Liver (tissue), 8 donors: ENCODE measurements at regions not wholly inside any gene's neighbourhood (a gene's known extent, or its start where the extent isn't known, plus 50 kb on each side); places are given as distances from the start of the nearest gene placed in this dataset.

ENCODE experiments used
- DNase-seq: peaks from one replicate; pipeline ENCODE4 v3.0.0-alpha.2; 2017; ENCODE audit warnings: low spot score
- H3K27ac ChIP-seq, 2 donors: one replicate each; pipeline ENCODE4 v1.7.0; 2013; ENCODE audit warnings: inconsistent platforms in 2 of 2, low read length in 2 of 2, control low read depth in 1 of 2, low read depth in 1 of 2, mild to moderate bottlenecking in 1 of 2
- H3K27me3 ChIP-seq, 4 donors: one replicate each; pipeline versions ENCODE4 v1.6.1 to v1.7.0; 2013; ENCODE audit warnings: low read length in 3 of 4, inconsistent platforms in 1 of 4, mild to moderate bottlenecking in 1 of 4, moderate library complexity in 1 of 4; ENCODE audit not compliant: control insufficient read depth in 4 of 4, insufficient read depth in 4 of 4
- H3K36me3 ChIP-seq, 4 donors: one replicate each; pipeline versions ENCODE4 v1.6.1 to v1.7.0; 2013; ENCODE audit warnings: low read length in 3 of 4, mild to moderate bottlenecking in 3 of 4, low read depth in 1 of 4, moderate library complexity in 1 of 4; ENCODE audit not compliant: control insufficient read depth in 4 of 4, insufficient read depth in 3 of 4
- H3K4me1 ChIP-seq, 4 donors: one replicate each; pipeline versions ENCODE4 v1.6.1 to v1.7.0; 2013; ENCODE audit warnings: low read length in 3 of 4, mild to moderate bottlenecking in 3 of 4, moderate library complexity in 1 of 4; ENCODE audit not compliant: control insufficient read depth in 4 of 4, insufficient read depth in 4 of 4
- H3K4me3 ChIP-seq, 3 donors: one replicate each; pipeline versions ENCODE4 v1.6.1 to v1.7.0; 2013; ENCODE audit warnings: low read length in 3 of 3, control low read depth in 1 of 3, low read depth in 1 of 3, mild to moderate bottlenecking in 1 of 3
- H3K9ac ChIP-seq, 2 donors: one replicate each; pipeline ENCODE4 v1.7.0; 2013; ENCODE audit warnings: low read length in 2 of 2, mild to moderate bottlenecking in 2 of 2, moderate library complexity in 2 of 2, control low read depth in 1 of 2, low read depth in 1 of 2
- H3K9me3 ChIP-seq, 4 donors: one replicate each; pipeline versions ENCODE4 v1.6.1 to v1.7.0; 2013; ENCODE audit warnings: low read length in 3 of 4; ENCODE audit not compliant: control insufficient read depth in 4 of 4
- CTCF ChIP-seq: fragments of 150-350 bp; IDR thresholded peaks from 2 replicates; pipeline ENCODE4 v1.5.1; 2017; ENCODE audit warnings: improper control_type of control experiment, low read depth, low read length; ENCODE audit not compliant: missing input control
- FOXA2 ChIP-seq: IDR thresholded peaks from 2 replicates; pipeline ENCODE4 v1.6.1; 2016; ENCODE audit warnings: antibody characterized with exemption
- GABPA ChIP-seq, 2 donors: IDR thresholded peaks in 1 of 2; conservative IDR thresholded peaks in 1 of 2; 2 replicates each; pipeline ENCODE4 v1.6.1; 2016; ENCODE audit warnings: antibody characterized with exemption in 2 of 2, mild to moderate bottlenecking in 1 of 2, moderate library complexity in 1 of 2
- NR2F2 ChIP-seq: IDR thresholded peaks from 2 replicates; pipeline ENCODE4 v1.6.1; 2016; ENCODE audit warnings: antibody characterized with exemption
- RAD21 ChIP-seq, 2 donors: IDR thresholded peaks; 2 replicates each; pipeline ENCODE4 v1.6.1; 2016; ENCODE audit warnings: antibody characterized with exemption in 2 of 2, mild to moderate bottlenecking in 2 of 2
- TAF1 ChIP-seq: conservative IDR thresholded peaks from 2 replicates; pipeline ENCODE4 v1.6.1; 2016; ENCODE audit warnings: antibody characterized with exemption, mild to moderate bottlenecking
- YY1 ChIP-seq: IDR thresholded peaks from 2 replicates; pipeline ENCODE4 v1.6.1; 2016; ENCODE audit warnings: antibody characterized with exemption, mild to moderate bottlenecking
- WGBS: extraction: QIAGEN DNeasy Blood & Tissue Kit; methylation state at CpG from one replicate; pipeline ENCODE4 v1.1.7; 2013; 5-methylcytosine and 5-hydroxymethylcytosine counted together
- donor health status: healthy.
- donor health status: healthy.
- donor health status: healthy.
- donor health status: healthy.
- donor health status: healthy.

GRCh38 chr15:97234851-97235610 is 725.5 kb upstream of the ARRDC4 start:
- 33% methylated on average over 9 of the region's 9 CpGs for WGBS
- Histone ChIP-seq H3K9me3 (no peaks in the 10 kb centered on the region), H3K4me3 (no peak overlapping the region), H3K9ac (no peak overlapping the region), H3K36me3 (no peaks in the 10 kb centered on the region), H3K4me1 (peaks cover 0 to 6% (median 2%) of the 10 kb centered on the region in 4 donors), H3K27me3 (peaks cover 0 to 12% (median 2%) of the 10 kb centered on the region in 4 donors), H3K27ac (no peak overlapping the region)
- DNase-seq, result peak; percentile 47
- no peak for TF ChIP-seq NR2F2
- peak; percentile 89 for TF ChIP-seq CTCF
- TF ChIP-seq RAD21 (IDR thresholded peaks at IDR 0.05), result peak; percentile 93 to 95
- peak; percentile 46 for TF ChIP-seq YY1

GRCh38 chr15:97235611-97235985 is 724.9 kb upstream of the ARRDC4 start:
- Histone ChIP-seq H3K4me1 (peaks cover 0 to 6% (median 2%) of the 10 kb centered on the region in 4 donors), H3K27me3 (peaks cover 0 to 12% (median 2%) of the 10 kb centered on the region in 4 donors), H3K36me3 (no peaks in the 10 kb centered on the region), H3K27ac (no peak overlapping the region), H3K9me3 (no peaks in the 10 kb centered on the region), H3K4me3 (no peak overlapping the region), H3K9ac (no peak overlapping the region)
- 38% methylated on average over 7 of the region's 7 CpGs for WGBS
- no peak for TF ChIP-seq RAD21 (IDR thresholded peaks at IDR 0.05)
- TF ChIP-seq YY1, result peak; percentile 4
- DNase-seq, result no peak

- H3K27ac ChIP-seq, result no peak overlapping the region
- peaks cover 0 to 6% (median 2%) of the 10 kb centered on the region in 4 donors for H3K4me1 ChIP-seq
- H3K36me3 ChIP-seq, result no peaks in the 10 kb centered on the region
- H3K27me3 ChIP-seq, result peaks cover 0 to 12% (median 2%) of the 10 kb centered on the region in 4 donors
- H3K9me3 ChIP-seq, result no peaks in the 10 kb centered on the region
- no peak overlapping the region for H3K9ac ChIP-seq
- no peak overlapping the region for H3K4me3 ChIP-seq
- 56% methylated on average over 5 of the region's 5 CpGs for WGBS
- TF ChIP-seq TAF1, result no peak
- DNase-seq, result no peak
These were observed 724.4 kb upstream of the ARRDC4 start for GRCh38 chr15:97236140-97236539.

GRCh38 chr15:97237160-97237559 is 723.3 kb upstream of the ARRDC4 start:
- H3K36me3 ChIP-seq, result no peaks in the 10 kb centered on the region
- no peak overlapping the region for H3K27ac ChIP-seq
- no peaks in the 10 kb centered on the region for H3K9me3 ChIP-seq
- peaks cover 0 to 6% (median 2%) of the 10 kb centered on the region in 4 donors for H3K4me1 ChIP-seq
- H3K9ac ChIP-seq, result no peak overlapping the region
- TF ChIP-seq FOXA2 (no peak), GABPA (IDR thresholded peaks at IDR 0.05 in 1 of 2, conservative IDR thresholded peaks at IDR 0.05 in 1 of 2) (no peak)
- no peak overlapping the region for H3K4me3 ChIP-seq
- peaks cover 0 to 12% (median 0%) of the 10 kb centered on the region in 4 donors for H3K27me3 ChIP-seq
- no peak for DNase-seq
- WGBS, result 90% methylated on average over 6 of the region's 6 CpGs
